ENCODE measurements at regions not wholly inside any gene's neighbourhood (a gene's known extent, or its start where the extent isn't known, plus 50 kb on each side); places are given as distances from the start of the nearest gene placed in this dataset.
A peak's percentile ranks its signal among the peaks of the same experiment; 100 is the strongest.

DNA sequence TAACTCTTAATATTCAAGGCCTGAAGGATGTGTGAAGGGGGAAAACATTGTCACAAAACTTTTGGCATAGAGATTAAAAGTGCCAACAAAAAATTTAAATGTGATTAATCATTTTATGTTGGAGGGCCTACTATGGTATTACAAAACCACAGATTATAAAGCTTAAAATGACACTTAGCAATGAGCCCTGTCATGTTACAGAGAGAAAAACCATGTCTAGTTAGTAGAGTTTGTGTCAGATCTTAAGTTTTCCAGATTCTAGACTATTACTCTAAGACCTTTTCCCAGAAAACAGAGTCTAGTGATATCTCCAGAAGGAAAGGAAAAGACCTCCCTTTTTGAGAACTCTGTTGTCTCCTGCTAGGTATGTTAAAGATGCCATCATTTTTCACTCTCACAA is 239.1 kb upstream of the DKK2 start:
- H3K27ac ChIP-seq (ENCODE audit: low read depth in 2 of 2, low read length in 2 of 2): no peak overlapping the region
- H3K9me3 ChIP-seq (ENCODE audit: control insufficient read depth in 2 of 3, insufficient read depth in 1 of 3, low read length in 3 of 3): no peaks in the 10 kb centered on the region
- H3K36me3 ChIP-seq (ENCODE audit: control insufficient read depth in 2 of 3, insufficient read depth in 3 of 3, low read length in 3 of 3): no peaks in the 10 kb centered on the region
- no peaks in the 10 kb centered on the region for H3K27me3 ChIP-seq (ENCODE audit: control insufficient read depth, insufficient read depth, low read length)
- intact Hi-C loops (cut with DNase I): no loop called here
- FAIRE-seq (no peak), DNase-seq (no peak)
- H3K4me3 ChIP-seq (ENCODE audit: low read length in 3 of 3): no peak overlapping the region
- no peak overlapping the region for H3K9ac ChIP-seq (ENCODE audit: low read length in 3 of 3)
- TF ChIP-seq, protein P1, sequence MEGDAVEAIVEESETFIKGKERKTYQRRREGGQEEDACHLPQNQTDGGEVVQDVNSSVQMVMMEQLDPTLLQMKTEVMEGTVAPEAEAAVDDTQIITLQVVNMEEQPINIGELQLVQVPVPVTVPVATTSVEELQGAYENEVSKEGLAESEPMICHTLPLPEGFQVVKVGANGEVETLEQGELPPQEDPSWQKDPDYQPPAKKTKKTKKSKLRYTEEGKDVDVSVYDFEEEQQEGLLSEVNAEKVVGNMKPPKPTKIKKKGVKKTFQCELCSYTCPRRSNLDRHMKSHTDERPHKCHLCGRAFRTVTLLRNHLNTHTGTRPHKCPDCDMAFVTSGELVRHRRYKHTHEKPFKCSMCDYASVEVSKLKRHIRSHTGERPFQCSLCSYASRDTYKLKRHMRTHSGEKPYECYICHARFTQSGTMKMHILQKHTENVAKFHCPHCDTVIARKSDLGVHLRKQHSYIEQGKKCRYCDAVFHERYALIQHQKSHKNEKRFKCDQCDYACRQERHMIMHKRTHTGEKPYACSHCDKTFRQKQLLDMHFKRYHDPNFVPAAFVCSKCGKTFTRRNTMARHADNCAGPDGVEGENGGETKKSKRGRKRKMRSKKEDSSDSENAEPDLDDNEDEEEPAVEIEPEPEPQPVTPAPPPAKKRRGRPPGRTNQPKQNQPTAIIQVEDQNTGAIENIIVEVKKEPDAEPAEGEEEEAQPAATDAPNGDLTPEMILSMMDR (IDR thresholded peaks at IDR 0.05; ENCODE audit: borderline replicate concordance, extremely low read depth, insufficient read depth): no peak
- H3K4me1 ChIP-seq (ENCODE audit: control insufficient read depth in 2 of 3, insufficient read depth in 2 of 3, low read depth in 1 of 3, low read length in 3 of 3): no peaks in the 10 kb centered on the region

DNA sequence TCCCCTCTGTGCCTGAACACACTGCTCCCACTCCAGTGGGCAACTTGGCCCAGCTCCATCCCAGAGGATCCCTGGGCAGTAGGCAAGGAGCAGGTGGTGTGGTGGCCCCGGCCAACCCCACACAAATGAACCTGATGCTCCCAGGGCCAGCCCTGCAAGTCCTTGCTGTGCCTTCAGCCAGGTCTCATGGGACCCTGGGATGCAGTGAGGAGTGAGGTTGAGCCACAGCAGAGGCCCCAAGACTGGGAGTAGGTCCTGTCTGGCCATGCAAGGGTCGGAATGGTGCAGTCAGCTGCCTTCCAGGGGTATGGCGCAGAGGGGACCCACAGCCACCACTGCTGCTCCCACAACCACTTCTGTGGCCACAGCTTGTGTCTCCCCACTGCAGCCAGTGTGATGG is 234.5 kb upstream of the DKK2 start:
- Histone ChIP-seq H3K36me3 (ENCODE audit: control insufficient read depth in 2 of 3, insufficient read depth in 3 of 3, low read length in 3 of 3) (no peaks in the 10 kb centered on the region), H3K27ac (ENCODE audit: low read depth in 2 of 2, low read length in 2 of 2) (no peak overlapping the region), H3K9ac (ENCODE audit: low read length in 3 of 3) (no peak overlapping the region), H3K9me3 (ENCODE audit: control insufficient read depth in 2 of 3, insufficient read depth in 1 of 3, low read length in 3 of 3) (no peaks in the 10 kb centered on the region), H3K4me3 (ENCODE audit: low read length in 3 of 3) (no peak overlapping the region), H3K4me1 (ENCODE audit: control insufficient read depth in 2 of 3, insufficient read depth in 2 of 3, low read depth in 1 of 3, low read length in 3 of 3) (no peaks in the 10 kb centered on the region), H3K27me3 (ENCODE audit: control insufficient read depth, insufficient read depth, low read length) (no peaks in the 10 kb centered on the region)
- TF ChIP-seq, protein P1 (IDR thresholded peaks at IDR 0.05; ENCODE audit: borderline replicate concordance, extremely low read depth, insufficient read depth): no peak
- intact Hi-C loops (cut with DNase I): no loop called here
- FAIRE-seq (no peak), DNase-seq (peak in 1 of 5 donors; percentile 60)

DNA sequence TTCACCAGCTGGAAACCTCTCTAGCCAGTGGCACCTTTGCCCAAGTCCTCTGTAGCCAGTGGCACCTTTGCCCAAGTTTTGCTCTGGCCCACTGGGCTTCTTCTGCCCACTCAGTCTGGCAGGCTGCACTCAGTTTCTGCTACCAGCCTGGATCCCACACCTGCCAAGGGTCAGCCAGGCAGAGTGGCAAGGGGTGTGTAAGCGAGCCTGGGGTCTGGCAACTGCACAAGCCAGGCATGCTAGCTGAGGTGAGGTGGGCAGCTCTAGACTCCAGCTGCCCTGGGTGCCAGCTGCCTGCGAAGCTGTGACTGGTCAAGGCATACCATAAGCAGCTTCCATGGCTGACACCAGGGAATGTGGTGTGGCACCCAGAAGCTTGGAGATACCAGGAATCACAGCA is 233.1 kb upstream of the DKK2 start:
- no peak overlapping the region for H3K4me3 ChIP-seq (ENCODE audit: low read length in 3 of 3)
- no peaks in the 10 kb centered on the region for H3K4me1 ChIP-seq (ENCODE audit: control insufficient read depth in 2 of 3, insufficient read depth in 2 of 3, low read depth in 1 of 3, low read length in 3 of 3)
- H3K36me3 ChIP-seq (ENCODE audit: control insufficient read depth in 2 of 3, insufficient read depth in 3 of 3, low read length in 3 of 3): no peaks in the 10 kb centered on the region
- TF ChIP-seq, protein P1 (IDR thresholded peaks at IDR 0.05; ENCODE audit: borderline replicate concordance, extremely low read depth, insufficient read depth): no peak
- intact Hi-C loops (cut with DNase I): no loop called here
- DNase-seq (peak in 1 of 5 donors; percentile 42), FAIRE-seq (no peak)
- H3K27me3 ChIP-seq (ENCODE audit: control insufficient read depth, insufficient read depth, low read length): no peaks in the 10 kb centered on the region
- H3K9ac ChIP-seq (ENCODE audit: low read length in 3 of 3): no peak overlapping the region
- no peaks in the 10 kb centered on the region for H3K9me3 ChIP-seq (ENCODE audit: control insufficient read depth in 2 of 3, insufficient read depth in 1 of 3, low read length in 3 of 3)
- H3K27ac ChIP-seq (ENCODE audit: low read depth in 2 of 2, low read length in 2 of 2): no peak overlapping the region

DNA sequence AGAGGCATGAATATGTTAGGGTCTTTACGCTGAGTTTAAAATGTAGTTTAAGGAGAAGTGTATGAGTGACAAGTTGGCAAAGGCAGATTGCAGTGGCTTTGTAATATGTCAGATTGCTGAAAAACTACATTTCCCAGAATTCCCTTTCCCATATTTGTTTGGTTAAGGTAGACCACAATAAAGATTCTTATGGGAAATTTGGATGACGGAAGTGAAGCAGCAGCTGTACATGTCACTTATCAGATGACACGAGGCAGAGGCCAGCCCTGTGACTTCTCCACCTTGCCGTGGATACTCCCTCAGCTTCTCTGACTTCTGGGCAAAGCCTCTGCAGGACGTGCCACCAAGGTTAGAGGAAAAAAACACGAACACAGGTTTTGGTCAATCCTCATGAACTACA is 229.7 kb upstream of the DKK2 start:
- H3K36me3 ChIP-seq (ENCODE audit: control insufficient read depth in 2 of 3, insufficient read depth in 3 of 3, low read length in 3 of 3): no peaks in the 10 kb centered on the region
- DNase-seq: no peak
- no peaks in the 10 kb centered on the region for H3K27me3 ChIP-seq (ENCODE audit: control insufficient read depth, insufficient read depth, low read length)
- no peaks in the 10 kb centered on the region for H3K4me1 ChIP-seq (ENCODE audit: control insufficient read depth in 2 of 3, insufficient read depth in 2 of 3, low read depth in 1 of 3, low read length in 3 of 3)
- FAIRE-seq: no peak
- no peak overlapping the region for H3K9ac ChIP-seq (ENCODE audit: low read length in 3 of 3)
- TF ChIP-seq, protein P1 (IDR thresholded peaks at IDR 0.05; ENCODE audit: borderline replicate concordance, extremely low read depth, insufficient read depth): no peak
- H3K4me3 ChIP-seq (ENCODE audit: low read length in 3 of 3): no peak overlapping the region
- no peak overlapping the region for H3K27ac ChIP-seq (ENCODE audit: low read depth in 2 of 2, low read length in 2 of 2)
- intact Hi-C loops (cut with DNase I): no loop called here
- no peaks in the 10 kb centered on the region for H3K9me3 ChIP-seq (ENCODE audit: control insufficient read depth in 2 of 3, insufficient read depth in 1 of 3, low read length in 3 of 3)

All from kidney (tissue), 13 donors.